HEK293 (cell line): ENCODE measurements at regions not wholly inside any gene's neighbourhood (a gene's known extent, or its start where the extent isn't known, plus 50 kb on each side); places are given as distances from the start of the nearest gene placed in this dataset.

Experiments used
- CTCF ChIA-PET: fragments of 350-600 bp; formaldehyde crosslinking; extraction: SDS; loops from one replicate; lab custom pipeline; 2021; ENCODE audit warnings: antibody characterized with exemption; lab: Yijun Ruan, JAX
- POLR2A ChIA-PET: fragments of 300-600 bp; formaldehyde crosslinking; extraction: SDS; loops from one replicate; lab custom pipeline; 2020; ENCODE audit warnings: antibody characterized with exemption, inconsistent platforms; lab: Yijun Ruan, JAX
- H3K27ac ChIP-seq: fragments of 200-500 bp; sonication (Bioruptor generic); 2 replicates; pipeline ENCODE4 v1.5.1; 2014; ENCODE audit warnings: low read depth, low read length, control low read depth, inconsistent platforms; ENCODE audit errors: extremely low read depth
- H3K36me3 ChIP-seq, 2 experiments: fragments of 200-500 bp in 1 of 2; sonication (Bioruptor generic) in 1 of 2; 1 replicate in 1 of 2; 2 replicates in 1 of 2; pipeline ENCODE4 v1.5.1; 2014 to 2017; ENCODE audit warnings: inconsistent platforms in 2 of 2, low read length in 2 of 2; ENCODE audit not compliant: control insufficient read depth in 2 of 2, insufficient read depth in 1 of 2
- H3K4me1 ChIP-seq: fragments of 200-500 bp; sonication (Bioruptor generic); 2 replicates; pipeline ENCODE4 v1.5.1; 2014; ENCODE audit warnings: mild to moderate bottlenecking, low read length, inconsistent platforms; ENCODE audit not compliant: control insufficient read depth, insufficient read depth
- H3K4me3 ChIP-seq: 2 replicates; pipeline ENCODE4 v1.5.1; 2011; ENCODE audit warnings: low read depth, mild to moderate bottlenecking, control low read depth, low read length, moderate library complexity
- H3K9me3 ChIP-seq: fragments of 200-500 bp; sonication (Bioruptor generic); 2 replicates; pipeline ENCODE4 v1.5.1; 2014; ENCODE audit warnings: low read depth, low read length, inconsistent platforms; ENCODE audit not compliant: control insufficient read depth, insufficient read depth
- GFI1B ChIP-seq: fragments of 450-650 bp; formaldehyde crosslinking; IDR thresholded peaks from 2 replicates; pipeline ENCODE4 v1.5.1; 2016; ENCODE audit warnings: missing biosample characterization, missing genetic modification characterization
- GLIS1 ChIP-seq: fragments of 450-650 bp; formaldehyde crosslinking; IDR thresholded peaks from 2 replicates; pipeline ENCODE4 v1.5.1; 2016; ENCODE audit warnings: missing biosample characterization, missing genetic modification characterization
- MEIS1 ChIP-seq: sonication (generic); formaldehyde crosslinking; IDR thresholded peaks from 2 replicates; pipeline ENCODE4 v1.8.1; 2022; ENCODE audit warnings: missing genetic modification reagents, mild to moderate bottlenecking, borderline replicate concordance
- SP2 ChIP-seq: fragments of 450-650 bp; formaldehyde crosslinking; IDR thresholded peaks from 2 replicates; pipeline ENCODE4 v1.5.1; 2016; ENCODE audit warnings: missing biosample characterization, missing genetic modification characterization
- ZBTB26 ChIP-seq: fragments of 450-650 bp; formaldehyde crosslinking; optimal IDR thresholded peaks from 2 replicates; pipeline ENCODE3; 2016; ENCODE audit warnings: missing biosample characterization, mild to moderate bottlenecking, missing genetic modification characterization
- ZBTB44 ChIP-seq: fragments of 450-650 bp; IDR thresholded peaks from 2 replicates; pipeline ENCODE4 v1.5.1; 2018; ENCODE audit warnings: missing biosample characterization, mild to moderate bottlenecking, missing genetic modification characterization
- ZNF211 ChIP-seq: fragments of 450-650 bp; formaldehyde crosslinking; IDR thresholded peaks from 2 replicates; pipeline ENCODE4 v1.5.1; 2016; ENCODE audit warnings: low read depth, missing biosample characterization, missing genetic modification characterization
- ZNF248 ChIP-seq: fragments of 450-650 bp; formaldehyde crosslinking; IDR thresholded peaks from 2 replicates; pipeline ENCODE4 v1.5.1; 2017; ENCODE audit warnings: missing biosample characterization, missing genetic modification characterization
- ZNF341 ChIP-seq: fragments of 450-650 bp; formaldehyde crosslinking; IDR thresholded peaks from 2 replicates; pipeline ENCODE4; 2016; ENCODE audit warnings: low read depth, missing biosample characterization, missing genetic modification characterization
- ZNF426 ChIP-seq: fragments of 450-650 bp; formaldehyde crosslinking; IDR thresholded peaks from 2 replicates; pipeline ENCODE4 v1.5.1; 2017; ENCODE audit warnings: missing biosample characterization, missing genetic modification characterization, mild to moderate bottlenecking, inconsistent platforms, moderate library complexity
- ZNF449 ChIP-seq: fragments of 450-650 bp; formaldehyde crosslinking; IDR thresholded peaks from 2 replicates; pipeline ENCODE4 v1.5.1; 2017; ENCODE audit warnings: missing biosample characterization, mild to moderate bottlenecking, missing genetic modification characterization, moderate library complexity
- ZNF530 ChIP-seq: fragments of 450-650 bp; formaldehyde crosslinking; IDR thresholded peaks from 2 replicates; pipeline ENCODE4 v1.5.1; 2016; ENCODE audit warnings: low read depth, missing biosample characterization, missing genetic modification characterization
- ZNF544 ChIP-seq: fragments of 450-650 bp; formaldehyde crosslinking; IDR thresholded peaks from 2 replicates; pipeline ENCODE4 v1.5.0; 2017; ENCODE audit warnings: missing biosample characterization, missing genetic modification characterization
- ZNF600 ChIP-seq: fragments of 450-650 bp; formaldehyde crosslinking; IDR thresholded peaks from 2 replicates; pipeline ENCODE4 v1.5.1; 2016; ENCODE audit warnings: missing biosample characterization, missing genetic modification characterization
- ZNF692 ChIP-seq: fragments of 450-650 bp; formaldehyde crosslinking; IDR thresholded peaks from 2 replicates; pipeline ENCODE4 v1.5.1; 2016; ENCODE audit warnings: missing biosample characterization, missing genetic modification characterization
- ZNF776 ChIP-seq: fragments of 450-650 bp; formaldehyde crosslinking; IDR thresholded peaks from 2 replicates; pipeline ENCODE4 v1.5.0; 2017; ENCODE audit warnings: missing biosample characterization, missing genetic modification characterization, borderline replicate concordance
- ZNF777 ChIP-seq: fragments of 450-650 bp; formaldehyde crosslinking; IDR thresholded peaks from 2 replicates; pipeline ENCODE4 v1.5.1; 2017; ENCODE audit warnings: missing biosample characterization, missing genetic modification characterization, borderline replicate concordance
- TF ChIP-seq, protein P1 (sequence below): fragments of 450-650 bp; formaldehyde crosslinking; IDR thresholded peaks from 2 replicates; pipeline ENCODE4 v1.5.1; 2016; ENCODE audit warnings: missing biosample characterization, missing genetic modification characterization, borderline replicate concordance
- TF ChIP-seq, protein P2 (sequence below): fragments of 450-650 bp; formaldehyde crosslinking; conservative IDR thresholded peaks from 2 replicates; pipeline ENCODE4 v1.5.1; 2016; ENCODE audit warnings: low read depth, missing biosample characterization, missing genetic modification characterization
- TF ChIP-seq, protein P3 (sequence below): fragments of 450-650 bp; formaldehyde crosslinking; IDR thresholded peaks from 2 replicates; pipeline ENCODE4 v1.5.1; 2016; ENCODE audit warnings: missing biosample characterization, missing genetic modification characterization

DNA sequence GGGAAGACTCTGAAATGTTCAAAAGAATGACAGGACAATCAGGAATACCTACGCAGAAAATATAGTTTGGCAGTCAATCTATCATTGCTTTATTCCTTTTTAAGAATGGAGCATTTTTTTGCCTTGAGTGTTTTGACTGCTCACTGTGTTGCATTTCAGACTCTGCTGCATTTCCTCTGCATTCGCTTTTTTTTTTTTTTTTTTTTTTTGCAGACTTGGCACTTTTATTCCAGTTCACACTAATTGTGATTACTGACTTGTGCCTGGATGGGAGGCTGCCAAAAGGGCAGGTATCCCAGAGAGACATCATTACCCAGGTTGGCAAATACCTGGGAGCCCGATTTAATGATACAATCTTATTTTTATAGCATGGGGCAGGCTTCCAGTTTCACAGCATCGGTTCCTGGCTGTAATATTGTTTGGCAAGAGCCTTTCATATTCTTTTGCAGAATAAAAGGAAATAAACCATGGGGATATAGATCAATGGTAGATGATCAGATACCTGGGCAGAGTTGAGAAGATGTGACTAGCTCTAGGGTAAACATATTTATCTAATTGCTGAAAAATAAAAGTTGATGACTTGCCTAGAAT, 1132.6 kb downstream of the MAT2B start (continued):
- TF ChIP-seq, protein P1, sequence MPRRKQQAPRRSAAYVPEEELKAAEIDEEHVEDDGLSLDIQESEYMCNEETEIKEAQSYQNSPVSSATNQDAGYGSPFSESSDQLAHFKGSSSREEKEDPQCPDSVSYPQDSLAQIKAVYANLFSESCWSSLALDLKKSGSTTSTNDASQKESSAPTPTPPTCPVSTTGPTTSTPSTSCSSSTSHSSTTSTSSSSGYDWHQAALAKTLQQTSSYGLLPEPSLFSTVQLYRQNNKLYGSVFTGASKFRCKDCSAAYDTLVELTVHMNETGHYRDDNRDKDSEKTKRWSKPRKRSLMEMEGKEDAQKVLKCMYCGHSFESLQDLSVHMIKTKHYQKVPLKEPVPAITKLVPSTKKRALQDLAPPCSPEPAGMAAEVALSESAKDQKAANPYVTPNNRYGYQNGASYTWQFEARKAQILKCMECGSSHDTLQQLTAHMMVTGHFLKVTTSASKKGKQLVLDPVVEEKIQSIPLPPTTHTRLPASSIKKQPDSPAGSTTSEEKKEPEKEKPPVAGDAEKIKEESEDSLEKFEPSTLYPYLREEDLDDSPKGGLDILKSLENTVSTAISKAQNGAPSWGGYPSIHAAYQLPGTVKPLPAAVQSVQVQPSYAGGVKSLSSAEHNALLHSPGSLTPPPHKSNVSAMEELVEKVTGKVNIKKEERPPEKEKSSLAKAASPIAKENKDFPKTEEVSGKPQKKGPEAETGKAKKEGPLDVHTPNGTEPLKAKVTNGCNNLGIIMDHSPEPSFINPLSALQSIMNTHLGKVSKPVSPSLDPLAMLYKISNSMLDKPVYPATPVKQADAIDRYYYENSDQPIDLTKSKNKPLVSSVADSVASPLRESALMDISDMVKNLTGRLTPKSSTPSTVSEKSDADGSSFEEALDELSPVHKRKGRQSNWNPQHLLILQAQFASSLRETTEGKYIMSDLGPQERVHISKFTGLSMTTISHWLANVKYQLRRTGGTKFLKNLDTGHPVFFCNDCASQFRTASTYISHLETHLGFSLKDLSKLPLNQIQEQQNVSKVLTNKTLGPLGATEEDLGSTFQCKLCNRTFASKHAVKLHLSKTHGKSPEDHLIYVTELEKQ, result no peak
- no peak for TF ChIP-seq ZNF248 (tag by site-specific recombination)
- TF ChIP-seq ZNF341 (tag by site-specific recombination), result no peak
- TF ChIP-seq GFI1B, result no peak

- Histone ChIP-seq H3K27ac (no peak overlapping the region), H3K4me1 (no peaks in the 10 kb centered on the region), H3K36me3 (no peaks in the 10 kb centered on the region), H3K4me3 (no peak overlapping the region), H3K9me3 (no peaks in the 10 kb centered on the region)
- POLR2A ChIA-PET, result no interaction called here
- CTCF ChIA-PET, result no interaction called here
- TF ChIP-seq ZNF692 (no peak), ZNF211 (no peak), ZNF449 (tag by site-specific recombination) (no peak), ZNF426 (tag by site-specific recombination) (no peak), GLIS1 (tag by site-specific recombination) (no peak), ZNF544 (tag by site-specific recombination) (no peak), ZBTB26 (tag by site-specific recombination) (no peak), ZNF530 (tag by site-specific recombination) (no peak), ZBTB44 (tag by site-specific recombination) (no peak), ZNF776 (no peak), ZNF600 (no peak), MEIS1 (CRISPR knock-in tag) (no peak), ZNF777 (tag by site-specific recombination) (no peak), SP2 (tag by site-specific recombination) (no peak)
- TF ChIP-seq, protein P2, sequence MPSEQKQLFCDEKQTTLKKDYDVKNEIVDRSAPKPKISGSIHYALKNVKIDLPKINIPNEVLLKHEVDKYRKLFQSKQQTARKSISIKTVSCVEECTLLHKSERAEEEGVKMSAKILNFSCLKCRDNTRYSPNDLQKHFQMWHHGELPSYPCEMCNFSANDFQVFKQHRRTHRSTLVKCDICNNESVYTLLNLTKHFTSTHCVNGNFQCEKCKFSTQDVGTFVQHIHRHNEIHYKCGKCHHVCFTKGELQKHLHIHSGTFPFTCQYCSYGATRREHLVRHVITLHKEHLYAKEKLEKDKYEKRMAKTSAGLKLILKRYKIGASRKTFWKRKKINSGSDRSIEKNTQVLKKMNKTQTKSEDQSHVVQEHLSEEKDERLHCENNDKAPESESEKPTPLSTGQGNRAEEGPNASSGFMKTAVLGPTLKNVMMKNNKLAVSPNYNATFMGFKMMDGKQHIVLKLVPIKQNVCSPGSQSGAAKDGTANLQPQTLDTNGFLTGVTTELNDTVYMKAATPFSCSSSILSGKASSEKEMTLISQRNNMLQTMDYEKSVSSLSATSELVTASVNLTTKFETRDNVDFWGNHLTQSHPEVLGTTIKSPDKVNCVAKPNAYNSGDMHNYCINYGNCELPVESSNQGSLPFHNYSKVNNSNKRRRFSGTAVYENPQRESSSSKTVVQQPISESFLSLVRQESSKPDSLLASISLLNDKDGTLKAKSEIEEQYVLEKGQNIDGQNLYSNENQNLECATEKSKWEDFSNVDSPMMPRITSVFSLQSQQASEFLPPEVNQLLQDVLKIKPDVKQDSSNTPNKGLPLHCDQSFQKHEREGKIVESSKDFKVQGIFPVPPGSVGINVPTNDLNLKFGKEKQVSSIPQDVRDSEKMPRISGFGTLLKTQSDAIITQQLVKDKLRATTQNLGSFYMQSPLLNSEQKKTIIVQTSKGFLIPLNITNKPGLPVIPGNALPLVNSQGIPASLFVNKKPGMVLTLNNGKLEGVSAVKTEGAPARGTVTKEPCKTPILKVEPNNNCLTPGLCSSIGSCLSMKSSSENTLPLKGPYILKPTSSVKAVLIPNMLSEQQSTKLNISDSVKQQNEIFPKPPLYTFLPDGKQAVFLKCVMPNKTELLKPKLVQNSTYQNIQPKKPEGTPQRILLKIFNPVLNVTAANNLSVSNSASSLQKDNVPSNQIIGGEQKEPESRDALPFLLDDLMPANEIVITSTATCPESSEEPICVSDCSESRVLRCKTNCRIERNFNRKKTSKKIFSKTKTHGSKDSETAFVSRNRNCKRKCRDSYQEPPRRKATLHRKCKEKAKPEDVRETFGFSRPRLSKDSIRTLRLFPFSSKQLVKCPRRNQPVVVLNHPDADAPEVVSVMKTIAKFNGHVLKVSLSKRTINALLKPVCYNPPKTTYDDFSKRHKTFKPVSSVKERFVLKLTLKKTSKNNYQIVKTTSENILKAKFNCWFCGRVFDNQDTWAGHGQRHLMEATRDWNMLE, result no peak
- TF ChIP-seq, protein P3, sequence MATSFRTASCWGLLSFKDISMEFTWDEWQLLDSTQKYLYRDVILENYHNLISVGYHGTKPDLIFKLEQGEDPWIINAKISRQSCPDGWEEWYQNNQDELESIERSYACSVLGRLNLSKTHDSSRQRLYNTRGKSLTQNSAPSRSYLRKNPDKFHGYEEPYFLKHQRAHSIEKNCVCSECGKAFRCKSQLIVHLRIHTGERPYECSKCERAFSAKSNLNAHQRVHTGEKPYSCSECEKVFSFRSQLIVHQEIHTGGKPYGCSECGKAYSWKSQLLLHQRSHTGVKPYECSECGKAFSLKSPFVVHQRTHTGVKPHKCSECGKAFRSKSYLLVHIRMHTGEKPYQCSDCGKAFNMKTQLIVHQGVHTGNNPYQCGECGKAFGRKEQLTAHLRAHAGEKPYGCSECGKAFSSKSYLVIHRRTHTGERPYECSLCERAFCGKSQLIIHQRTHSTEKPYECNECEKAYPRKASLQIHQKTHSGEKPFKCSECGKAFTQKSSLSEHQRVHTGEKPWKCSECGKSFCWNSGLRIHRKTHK (tag by site-specific recombination), result no peak
Measured at GRCh38 chr5:164649266-164649665, 1143.8 kb downstream of the MAT2B start.
